ENCODE measurements at regions not wholly inside any gene's neighbourhood (a gene's known extent, or its start where the extent isn't known, plus 50 kb on each side); places are given as distances from the start of the nearest gene placed in this dataset.

DNA sequence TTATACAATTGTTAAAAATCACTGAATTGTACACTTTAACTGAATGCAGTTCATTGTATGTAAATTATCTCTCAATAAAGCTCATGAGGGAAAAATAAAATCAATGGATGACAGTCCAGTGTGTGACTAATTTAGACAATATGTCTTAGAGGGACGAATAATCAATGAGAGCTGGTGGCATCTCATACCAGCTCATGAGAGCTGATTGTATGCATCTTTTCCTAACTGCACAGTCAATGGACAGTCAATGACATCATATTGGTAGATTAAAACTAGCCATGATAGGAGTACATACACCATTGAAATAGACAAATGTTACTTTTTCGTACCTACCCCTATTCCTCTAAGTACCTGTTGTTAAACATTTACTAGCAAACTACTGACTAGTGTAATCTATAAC, 946.1 kb downstream of the SQOR start:
- TF ChIP-seq CEBPB (IDR thresholded peaks at IDR 0.05) = no peak
- TF ChIP-seq ZBTB7A (IDR thresholded peaks at IDR 0.05; ENCODE audit: low read depth) = no peak
- TF ChIP-seq RAD21 (IDR thresholded peaks at IDR 0.05; ENCODE audit: low read depth) = no peak
- TF ChIP-seq CREB1 (IDR thresholded peaks at IDR 0.05; ENCODE audit: low read depth) = no peak
- TF ChIP-seq EGR1 (IDR thresholded peaks at IDR 0.05) = no peak

GRCh38 chr15:46589088-46589487, 954.3 kb downstream of the SQOR start:
- TF ChIP-seq CREB1 (IDR thresholded peaks at IDR 0.05; ENCODE audit: low read depth) = no peak
- no peak for TF ChIP-seq TAF1 (IDR thresholded peaks at IDR 0.05; ENCODE audit: low read depth)
- no peak for TF ChIP-seq ZBTB7A (IDR thresholded peaks at IDR 0.05; ENCODE audit: low read depth)
- no peak for TF ChIP-seq NFIC (IDR thresholded peaks at IDR 0.05)
- no peak for TF ChIP-seq YY1 (IDR thresholded peaks at IDR 0.05; ENCODE audit: low read depth)
- no peak for TF ChIP-seq EGR1 (IDR thresholded peaks at IDR 0.05)
- TF ChIP-seq EP300 (IDR thresholded peaks at IDR 0.05; ENCODE audit: borderline replicate concordance) = no peak
- no peak for TF ChIP-seq FOXM1 (IDR thresholded peaks at IDR 0.05; ENCODE audit: borderline replicate concordance, low read depth)
- TF ChIP-seq TEAD4 (IDR thresholded peaks at IDR 0.05) = no peak
- no peak for TF ChIP-seq CEBPB (IDR thresholded peaks at IDR 0.05)
- TF ChIP-seq REST (IDR thresholded peaks at IDR 0.05; ENCODE audit: low read depth) = no peak
- no peak for TF ChIP-seq RAD21 (IDR thresholded peaks at IDR 0.05; ENCODE audit: low read depth)
- no peak for TF ChIP-seq TCF12 (IDR thresholded peaks at IDR 0.05; ENCODE audit: low read depth)
- TF ChIP-seq, protein P1, sequence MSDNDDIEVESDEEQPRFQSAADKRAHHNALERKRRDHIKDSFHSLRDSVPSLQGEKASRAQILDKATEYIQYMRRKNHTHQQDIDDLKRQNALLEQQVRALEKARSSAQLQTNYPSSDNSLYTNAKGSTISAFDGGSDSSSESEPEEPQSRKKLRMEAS (IDR thresholded peaks at IDR 0.05) = no peak
- TF ChIP-seq USF1 (IDR thresholded peaks at IDR 0.05) = no peak

DNA sequence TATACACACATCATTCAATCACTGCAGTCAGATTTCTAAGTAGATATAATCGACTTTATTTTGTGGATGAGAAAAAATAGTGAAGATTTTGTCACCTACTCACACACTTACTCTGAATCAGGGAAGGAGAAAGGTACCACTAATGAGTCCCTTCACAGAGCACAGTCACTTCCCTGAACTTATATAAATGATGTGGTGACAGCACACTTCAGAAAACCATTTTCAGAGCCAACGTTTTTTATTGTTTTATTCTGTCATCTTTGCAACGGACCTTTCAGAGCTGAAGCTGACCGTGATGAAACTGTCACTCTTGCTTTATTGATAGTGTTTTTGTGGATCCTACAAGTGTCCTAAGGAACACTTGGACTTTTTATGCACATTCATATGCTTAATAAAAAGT, 956.6 kb downstream of the SQOR start:
- TF ChIP-seq EP300 (IDR thresholded peaks at IDR 0.05; ENCODE audit: borderline replicate concordance) = no peak
- TF ChIP-seq ZBTB7A (IDR thresholded peaks at IDR 0.05; ENCODE audit: low read depth) = no peak
- no peak for TF ChIP-seq YY1 (IDR thresholded peaks at IDR 0.05; ENCODE audit: low read depth)

GRCh38 chr15:46595016-46595415, 960.2 kb downstream of the SQOR start:
- TF ChIP-seq FOXM1 (IDR thresholded peaks at IDR 0.05; ENCODE audit: borderline replicate concordance, low read depth) = no peak
- TF ChIP-seq EGR1 (IDR thresholded peaks at IDR 0.05) = no peak
- no peak for TF ChIP-seq EP300 (IDR thresholded peaks at IDR 0.05; ENCODE audit: borderline replicate concordance)
- no peak for TF ChIP-seq YY1 (IDR thresholded peaks at IDR 0.05; ENCODE audit: low read depth)
- no peak for TF ChIP-seq TAF1 (IDR thresholded peaks at IDR 0.05; ENCODE audit: low read depth)
- TF ChIP-seq CEBPB (IDR thresholded peaks at IDR 0.05) = no peak
- no peak for TF ChIP-seq TCF12 (IDR thresholded peaks at IDR 0.05; ENCODE audit: low read depth)
- no peak for TF ChIP-seq CREB1 (IDR thresholded peaks at IDR 0.05; ENCODE audit: low read depth)
- no peak for TF ChIP-seq NFIC (IDR thresholded peaks at IDR 0.05)
- TF ChIP-seq ZBTB7A (IDR thresholded peaks at IDR 0.05; ENCODE audit: low read depth) = no peak
- TF ChIP-seq USF1 (IDR thresholded peaks at IDR 0.05) = no peak
- TF ChIP-seq, protein P1 (IDR thresholded peaks at IDR 0.05) = no peak
- no peak for TF ChIP-seq TEAD4 (IDR thresholded peaks at IDR 0.05)

DNA sequence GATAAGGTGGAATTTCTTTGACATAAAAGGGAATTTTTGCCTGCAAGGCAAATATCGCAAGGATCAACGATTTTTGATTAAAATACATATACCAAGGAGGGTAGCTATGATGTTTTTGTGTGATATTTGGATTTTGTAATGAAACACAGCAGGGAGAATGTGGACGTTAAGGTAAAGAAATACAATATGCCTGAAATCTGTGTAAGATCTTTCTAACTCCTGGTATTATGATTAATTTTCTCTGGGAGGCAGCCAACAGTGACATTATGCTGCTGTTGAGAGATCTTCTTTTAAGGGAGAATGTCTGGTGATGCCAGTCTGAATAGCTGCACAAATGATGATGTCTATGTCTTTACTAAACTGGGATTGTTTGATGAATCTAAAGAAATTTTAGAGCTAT, 972.2 kb downstream of the SQOR start:
- no peak for TF ChIP-seq RAD21 (IDR thresholded peaks at IDR 0.05; ENCODE audit: low read depth)
- TF ChIP-seq YY1 (IDR thresholded peaks at IDR 0.05; ENCODE audit: low read depth) = no peak
- TF ChIP-seq NFIC (IDR thresholded peaks at IDR 0.05) = no peak
- TF ChIP-seq TAF1 (IDR thresholded peaks at IDR 0.05; ENCODE audit: low read depth) = no peak
- TF ChIP-seq, protein P1 (IDR thresholded peaks at IDR 0.05) = no peak
- TF ChIP-seq TCF12 (IDR thresholded peaks at IDR 0.05; ENCODE audit: low read depth) = no peak
- no peak for TF ChIP-seq EGR1 (IDR thresholded peaks at IDR 0.05)
- TF ChIP-seq ZBTB7A (IDR thresholded peaks at IDR 0.05; ENCODE audit: low read depth) = no peak
- TF ChIP-seq CREB1 (IDR thresholded peaks at IDR 0.05; ENCODE audit: low read depth) = no peak

DNA sequence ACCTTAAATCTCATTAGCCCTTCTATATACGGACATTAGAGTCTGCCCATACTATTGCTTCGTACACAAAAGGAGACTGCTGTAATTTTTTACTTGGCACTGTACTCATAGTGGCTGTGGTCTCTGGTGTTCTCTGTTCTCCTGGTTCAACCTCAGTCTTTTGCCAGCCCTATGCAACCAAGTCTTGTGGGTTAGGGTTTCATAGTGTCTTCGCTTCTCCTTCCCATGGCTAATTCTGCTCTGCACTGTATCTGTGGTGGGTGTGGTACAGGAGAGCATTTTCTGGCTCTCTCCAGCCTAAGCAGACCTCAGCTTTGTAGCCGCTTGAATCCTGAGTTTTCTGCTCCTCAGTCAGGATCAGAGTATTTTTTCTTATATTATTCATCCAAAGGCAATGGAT, 981.2 kb downstream of the SQOR start:
- TF ChIP-seq YY1 (IDR thresholded peaks at IDR 0.05; ENCODE audit: low read depth) (no peak), EGR1 (IDR thresholded peaks at IDR 0.05) (no peak), FOXM1 (IDR thresholded peaks at IDR 0.05; ENCODE audit: borderline replicate concordance, low read depth) (no peak), ZBTB7A (IDR thresholded peaks at IDR 0.05; ENCODE audit: low read depth) (no peak), EP300 (IDR thresholded peaks at IDR 0.05; ENCODE audit: borderline replicate concordance) (no peak), CREB1 (IDR thresholded peaks at IDR 0.05; ENCODE audit: low read depth) (no peak), REST (IDR thresholded peaks at IDR 0.05; ENCODE audit: low read depth) (no peak), USF1 (IDR thresholded peaks at IDR 0.05) (no peak), TAF1 (IDR thresholded peaks at IDR 0.05; ENCODE audit: low read depth) (no peak), CEBPB (IDR thresholded peaks at IDR 0.05) (no peak), NFIC (IDR thresholded peaks at IDR 0.05) (no peak), TEAD4 (IDR thresholded peaks at IDR 0.05) (no peak), TCF12 (IDR thresholded peaks at IDR 0.05; ENCODE audit: low read depth) (no peak)
- TF ChIP-seq, protein P1 (IDR thresholded peaks at IDR 0.05) = no peak
